Activated CD4-positive, alpha-beta T cell treated with anti-CD3 and anti-CD28 coated beads for 36 hours (primary cell): ENCODE measurements at regions not wholly inside any gene's neighbourhood (a gene's known extent, or its start where the extent isn't known, plus 50 kb on each side); places are given as distances from the start of the nearest gene placed in this dataset.

ENCODE experiments used
- ATAC-seq: fragments of 200-7000 bp; cut with Tn5 transposase; one replicate; pipeline ENCODE4 v1.10.0; 2021; ENCODE audit warnings: mild to moderate bottlenecking, moderate library complexity
- CTCF ChIA-PET: fragments of 350-600 bp; sonication (Branson Sonifier 250); formaldehyde crosslinking; loops from one replicate; lab custom pipeline; 2021; ENCODE audit warnings: antibody characterized with exemption; lab: Charles Lee
- POLR2A ChIA-PET: fragments of 350-600 bp; sonication (Branson Sonifier 250); formaldehyde crosslinking; loops from one replicate; lab custom pipeline; 2021; ENCODE audit warnings: antibody characterized with exemption, inconsistent platforms; lab: Charles Lee
- DNase-seq: peaks from one replicate; pipeline ENCODE4 v3.0.0-alpha.2; 2020
- H3K27ac Mint-ChIP-seq: one replicate; pipeline ENCODE4 v1.8.0; 2021; ENCODE audit warnings: mixed read lengths
- H3K27me3 Mint-ChIP-seq: one replicate; pipeline ENCODE4 v1.8.0; 2021; ENCODE audit warnings: mixed read lengths
- H3K36me3 Mint-ChIP-seq: one replicate; pipeline ENCODE4 v1.8.0; 2021; ENCODE audit warnings: low read depth, mixed read lengths
- H3K4me1 Mint-ChIP-seq: one replicate; pipeline ENCODE4 v1.8.0; 2021; ENCODE audit warnings: mixed read lengths
- H3K4me3 Mint-ChIP-seq: one replicate; pipeline ENCODE4 v1.8.0; 2021; ENCODE audit warnings: mild to moderate bottlenecking, moderate library complexity, mixed read lengths
- H3K9me3 Mint-ChIP-seq: one replicate; pipeline ENCODE4 v1.8.0; 2021; ENCODE audit warnings: low read depth, mixed read lengths
- intact Hi-C, 2 experiments: fragments of 100-400 bp; cut with DNase I in 1 of 2; cut with micrococcal nuclease in 1 of 2; formaldehyde crosslinking; loops; one replicate each; pipeline versions ENCODE4 v1.14.2 to v1.15.1; 2022 to 2024; cut with DNase I, micrococcal nuclease

- Mint-ChIP-seq H3K4me1 (no peaks in the 10 kb centered on the region), H3K4me3 (no peak overlapping the region), H3K27ac (no peak overlapping the region), H3K36me3 (no peaks in the 10 kb centered on the region), H3K9me3 (no peaks in the 10 kb centered on the region), H3K27me3 (peaks cover 20% of the 10 kb centered on the region)
- ATAC-seq (no peak), DNase-seq (no peak)
- ChIA-PET CTCF (interaction anchor here (0.6 to 0.8 kb wide), 2 partner anchors 11 to 27 kb away, joined by 3 read pairs; no protein-coding TSS in a partner anchor), POLR2A (no interaction called here)
- intact Hi-C loops = no loop called here
Measured at GRCh38 chr16:6484935-6485334, 847.7 kb upstream of the RBFOX1 start.

GRCh38 chr16:6484081-6484480, 848.6 kb upstream of the RBFOX1 start:
- ChIA-PET CTCF (no interaction called here), POLR2A (no interaction called here)
- no peaks in the 10 kb centered on the region for H3K36me3 Mint-ChIP-seq
- ATAC-seq (no peak), DNase-seq (no peak)
- no peak overlapping the region for H3K4me3 Mint-ChIP-seq
- no peak overlapping the region for H3K27ac Mint-ChIP-seq
- intact Hi-C loops = no loop called here
- peaks cover under 1% of the 10 kb centered on the region for H3K9me3 Mint-ChIP-seq
- H3K27me3 Mint-ChIP-seq = peaks cover 20% of the 10 kb centered on the region
- no peaks in the 10 kb centered on the region for H3K4me1 Mint-ChIP-seq

GRCh38 chr16:6483469-6484033, 849.1 kb upstream of the RBFOX1 start:
- DNase-seq = no peak
- Mint-ChIP-seq H3K27me3 (peaks cover 20% of the 10 kb centered on the region), H3K4me3 (no peak overlapping the region), H3K36me3 (no peaks in the 10 kb centered on the region), H3K4me1 (no peaks in the 10 kb centered on the region), H3K27ac (no peak overlapping the region), H3K9me3 (peaks cover 2% of the 10 kb centered on the region)
- no peak for ATAC-seq
- ChIA-PET POLR2A (no interaction called here), CTCF (no interaction called here)
- intact Hi-C loops = no loop called here

DNA sequence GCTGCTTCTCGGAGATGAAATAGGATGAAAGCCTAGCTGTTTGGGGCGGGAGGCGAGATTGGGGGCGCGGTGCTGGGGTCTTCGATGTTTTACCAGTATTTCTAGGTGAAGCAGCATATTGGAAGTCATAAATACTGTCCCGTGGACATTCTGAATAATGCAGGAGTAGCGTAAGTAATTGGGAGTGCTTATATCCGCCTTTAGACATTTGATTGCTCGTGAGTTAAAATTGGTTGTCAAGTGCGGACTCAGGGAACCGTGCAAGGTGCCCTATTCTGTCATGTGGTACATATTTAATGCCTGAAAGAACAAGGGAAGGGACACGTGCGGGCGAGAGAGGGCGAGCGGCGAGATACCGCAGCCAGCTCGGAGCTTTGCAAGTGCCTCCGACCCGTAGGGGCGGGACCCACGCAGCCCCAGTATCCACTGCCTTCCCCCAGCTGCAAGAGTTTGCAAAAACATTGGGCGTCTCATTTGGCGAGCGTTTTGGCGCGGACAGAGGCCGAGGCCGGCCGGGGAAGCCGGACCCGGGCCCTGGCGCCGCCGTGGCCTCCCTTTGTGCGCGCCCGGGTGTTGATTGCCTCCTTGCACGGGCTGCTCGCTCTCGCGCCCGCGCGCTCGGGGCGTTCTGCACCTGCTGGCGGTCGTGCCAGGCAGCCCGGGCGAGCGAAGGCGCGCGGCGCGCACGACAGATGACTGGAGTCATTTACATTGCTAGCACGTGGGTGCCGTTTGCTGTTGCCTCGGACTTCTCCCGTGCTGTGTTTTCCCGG, 849.8 kb upstream of the RBFOX1 start:
- DNase-seq = no peak
- no peak for ATAC-seq
- no peaks in the 10 kb centered on the region for H3K36me3 Mint-ChIP-seq
- H3K9me3 Mint-ChIP-seq = peaks cover 2% of the 10 kb centered on the region
- no peak overlapping the region for H3K27ac Mint-ChIP-seq
- POLR2A ChIA-PET = no interaction called here
- CTCF ChIA-PET = no interaction called here
- H3K4me3 Mint-ChIP-seq = no peak overlapping the region
- peaks cover 20% of the 10 kb centered on the region for H3K27me3 Mint-ChIP-seq
- intact Hi-C loops = no loop called here
- no peaks in the 10 kb centered on the region for H3K4me1 Mint-ChIP-seq

DNA sequence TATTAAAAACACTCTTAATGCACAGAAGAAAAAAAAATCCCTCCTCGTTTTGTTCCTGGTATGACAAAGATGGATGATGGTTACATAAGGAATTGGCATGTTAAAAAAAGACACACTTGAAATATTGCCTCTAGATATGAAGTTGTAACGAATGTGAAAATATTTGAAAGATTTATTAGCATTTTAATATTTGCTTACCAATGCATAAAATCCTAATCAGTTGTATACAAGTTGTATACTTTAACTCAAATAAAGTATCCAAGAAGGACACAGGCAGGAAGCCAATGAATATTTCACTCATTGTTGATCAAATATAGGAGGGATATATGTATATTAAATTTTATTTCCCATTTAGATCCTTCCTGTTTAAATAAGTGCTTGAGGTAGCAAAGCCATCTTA, 850.8 kb upstream of the RBFOX1 start:
- no peak overlapping the region for H3K4me3 Mint-ChIP-seq
- H3K36me3 Mint-ChIP-seq = no peaks in the 10 kb centered on the region
- H3K27me3 Mint-ChIP-seq = peaks cover 20% of the 10 kb centered on the region
- ChIA-PET CTCF (no interaction called here), POLR2A (no interaction called here)
- H3K4me1 Mint-ChIP-seq = no peaks in the 10 kb centered on the region
- ATAC-seq (no peak), DNase-seq (no peak)
- H3K27ac Mint-ChIP-seq = no peak overlapping the region
- peaks cover 2% of the 10 kb centered on the region for H3K9me3 Mint-ChIP-seq
- intact Hi-C loops = no loop called here

DNA sequence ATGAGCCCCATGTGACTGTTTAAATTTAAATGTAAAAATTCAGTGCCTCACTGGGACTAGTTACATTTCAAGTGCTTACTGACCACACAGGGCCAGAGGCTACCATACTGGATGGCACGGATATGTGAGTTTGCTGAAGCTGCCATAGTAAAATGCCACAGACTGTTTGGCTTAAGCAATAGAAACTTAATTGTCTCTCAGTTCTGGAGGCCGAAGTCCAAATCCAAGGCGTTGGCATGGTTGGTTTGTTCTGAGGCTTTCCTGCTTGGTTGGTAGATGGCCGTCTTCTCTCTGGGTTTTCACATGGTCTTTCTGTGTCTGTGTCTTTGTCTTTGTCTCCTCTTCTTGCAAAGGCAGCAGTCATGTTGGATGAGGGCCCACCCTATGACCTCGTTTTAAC, 878.9 kb upstream of the RBFOX1 start:
- ATAC-seq (no peak), DNase-seq (no peak)
- ChIA-PET POLR2A (no interaction called here), CTCF (no interaction called here)
- Mint-ChIP-seq H3K9me3 (peaks cover 18% of the 10 kb centered on the region), H3K4me3 (no peak overlapping the region), H3K27ac (no peak overlapping the region), H3K4me1 (no peaks in the 10 kb centered on the region), H3K27me3 (no peaks in the 10 kb centered on the region), H3K36me3 (no peaks in the 10 kb centered on the region)
- intact Hi-C loops = no loop called here

DNA sequence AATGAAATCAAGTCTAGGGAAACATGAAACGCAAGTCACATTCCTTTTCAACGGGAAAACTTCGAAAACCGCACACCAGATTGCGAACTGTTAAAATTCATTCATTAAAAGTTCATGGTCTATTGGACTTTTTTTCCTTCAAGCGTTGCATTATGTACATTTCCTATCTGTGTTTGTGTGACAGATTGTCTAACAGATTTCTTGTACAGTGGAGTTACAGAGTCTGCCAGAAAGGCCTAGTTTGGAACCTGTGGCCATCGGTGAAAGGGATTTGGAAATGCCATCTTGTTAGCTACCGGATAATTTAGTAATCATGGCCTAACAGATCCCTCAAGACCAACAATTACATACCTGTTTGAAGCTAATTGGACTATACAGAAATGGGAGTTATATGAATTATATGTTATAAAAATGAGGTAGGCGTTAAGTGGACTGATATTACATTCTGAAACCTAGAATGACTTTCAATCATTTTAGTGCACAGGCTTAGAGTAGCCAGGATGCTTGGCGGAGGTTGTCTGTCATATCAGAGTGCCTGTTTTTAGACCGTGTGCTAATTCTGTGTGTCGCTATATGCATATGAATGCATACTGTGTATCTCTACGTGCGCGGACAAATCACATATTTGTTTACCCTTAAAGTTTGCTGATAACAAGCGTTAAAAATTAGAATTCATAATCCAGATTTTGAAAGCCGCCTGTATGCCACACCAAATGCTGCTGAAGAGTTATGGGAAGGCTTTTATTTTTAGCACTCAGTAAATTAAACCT, 885.4 kb upstream of the RBFOX1 start:
- Mint-ChIP-seq H3K27ac (no peak overlapping the region), H3K36me3 (no peaks in the 10 kb centered on the region), H3K4me3 (no peak overlapping the region), H3K4me1 (no peaks in the 10 kb centered on the region), H3K27me3 (no peaks in the 10 kb centered on the region), H3K9me3 (peaks cover 20% of the 10 kb centered on the region)
- ATAC-seq (no peak), DNase-seq (no peak)
- ChIA-PET CTCF (no interaction called here), POLR2A (no interaction called here)
- intact Hi-C loops = no loop called here

- H3K27me3 Mint-ChIP-seq = no peaks in the 10 kb centered on the region
- H3K4me3 Mint-ChIP-seq = no peak overlapping the region
- ATAC-seq = no peak
- ChIA-PET POLR2A (no interaction called here), CTCF (no interaction called here)
- no peaks in the 10 kb centered on the region for H3K36me3 Mint-ChIP-seq
- H3K27ac Mint-ChIP-seq = no peak overlapping the region
- no peaks in the 10 kb centered on the region for H3K4me1 Mint-ChIP-seq
- peaks cover 19% of the 10 kb centered on the region for H3K9me3 Mint-ChIP-seq
- no peak for DNase-seq
- intact Hi-C loops = no loop called here
Measured at GRCh38 chr16:6446370-6446769, 886.3 kb upstream of the RBFOX1 start.

DNA sequence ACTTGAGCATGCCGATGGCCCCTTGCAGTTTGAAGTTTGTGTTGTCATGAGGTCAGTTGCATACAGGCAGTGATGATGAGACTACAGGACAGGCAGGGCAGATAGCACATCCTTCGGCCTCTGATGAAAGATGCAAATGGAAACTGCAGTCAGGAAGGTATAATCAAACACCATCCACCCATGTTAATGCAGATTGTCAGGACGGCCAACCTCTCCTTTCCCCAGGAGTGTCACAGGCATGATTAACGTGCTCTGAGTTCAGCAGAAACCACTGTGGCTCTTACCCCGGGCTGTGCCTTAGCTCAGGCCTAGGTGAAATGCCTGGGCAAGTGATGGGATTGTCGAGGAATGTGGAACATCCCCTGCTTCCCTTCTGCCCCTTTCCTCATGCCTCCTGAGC, 893.5 kb upstream of the RBFOX1 start:
- ChIA-PET CTCF (no interaction called here), POLR2A (no interaction called here)
- ATAC-seq (no peak), DNase-seq (no peak)
- Mint-ChIP-seq H3K9me3 (peaks cover 18% of the 10 kb centered on the region), H3K27me3 (no peaks in the 10 kb centered on the region), H3K4me1 (no peaks in the 10 kb centered on the region), H3K27ac (no peak overlapping the region), H3K36me3 (no peaks in the 10 kb centered on the region), H3K4me3 (no peak overlapping the region)
- intact Hi-C loops = no loop called here

DNA sequence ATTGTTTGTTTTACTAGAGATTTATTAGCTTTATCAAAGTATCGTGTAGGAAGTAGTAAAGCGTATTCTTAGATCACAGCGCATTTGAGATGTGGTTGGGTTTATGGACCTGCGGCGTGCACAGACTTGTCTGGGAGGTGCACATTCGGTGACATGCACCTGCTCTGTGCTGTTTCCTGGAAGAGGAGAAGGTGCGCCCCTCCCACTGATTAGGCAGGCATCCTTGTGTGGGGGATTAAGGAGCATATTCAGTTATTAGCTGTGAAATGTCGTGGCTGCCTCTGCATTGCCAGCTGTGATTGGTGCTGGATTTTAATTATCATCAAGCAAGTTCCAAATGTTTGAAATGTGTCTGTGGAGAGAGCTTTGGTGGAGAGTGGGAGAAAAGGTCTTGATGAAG, 903.8 kb upstream of the RBFOX1 start:
- DNase-seq (no peak), ATAC-seq (no peak)
- H3K4me3 Mint-ChIP-seq = no peak overlapping the region
- H3K9me3 Mint-ChIP-seq = peaks cover 6% of the 10 kb centered on the region
- ChIA-PET CTCF (no interaction called here), POLR2A (no interaction called here)
- intact Hi-C loops = no loop called here
- H3K4me1 Mint-ChIP-seq = no peaks in the 10 kb centered on the region
- H3K27me3 Mint-ChIP-seq = no peaks in the 10 kb centered on the region
- no peaks in the 10 kb centered on the region for H3K36me3 Mint-ChIP-seq
- H3K27ac Mint-ChIP-seq = no peak overlapping the region

DNA sequence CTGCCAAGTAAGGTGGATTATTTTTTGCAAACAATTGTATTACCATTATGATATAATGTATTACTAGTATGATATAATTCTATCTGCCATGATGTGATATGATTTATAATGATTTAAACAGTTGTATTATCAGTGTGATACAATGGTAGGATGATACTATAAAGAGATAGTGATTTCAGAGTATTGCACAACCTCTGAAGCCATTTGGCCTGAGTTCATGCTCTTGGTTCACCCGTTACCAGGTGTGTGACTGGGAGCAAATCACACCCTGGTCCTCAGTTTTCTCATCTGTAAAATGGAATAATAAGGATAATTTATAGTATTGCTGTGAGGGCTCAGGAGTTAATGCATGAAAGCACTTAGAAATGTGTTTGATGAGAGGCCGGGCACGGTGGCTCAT, 905.0 kb upstream of the RBFOX1 start:
- CTCF ChIA-PET = no interaction called here
- Mint-ChIP-seq H3K9me3 (peaks cover 7% of the 10 kb centered on the region), H3K27me3 (no peaks in the 10 kb centered on the region), H3K27ac (no peak overlapping the region), H3K4me3 (no peak overlapping the region), H3K36me3 (no peaks in the 10 kb centered on the region), H3K4me1 (no peaks in the 10 kb centered on the region)
- ATAC-seq = no peak
- no peak for DNase-seq
- intact Hi-C loops = no loop called here
- POLR2A ChIA-PET = no interaction called here

- no peaks in the 10 kb centered on the region for H3K36me3 Mint-ChIP-seq
- peaks cover 2% of the 10 kb centered on the region for H3K9me3 Mint-ChIP-seq
- POLR2A ChIA-PET = no interaction called here
- no peak overlapping the region for H3K4me3 Mint-ChIP-seq
- CTCF ChIA-PET = no interaction called here
- ATAC-seq (no peak), DNase-seq (no peak)
- intact Hi-C loops = no loop called here
- H3K4me1 Mint-ChIP-seq = no peaks in the 10 kb centered on the region
- no peaks in the 10 kb centered on the region for H3K27me3 Mint-ChIP-seq
- no peak overlapping the region for H3K27ac Mint-ChIP-seq
Measured at GRCh38 chr16:6407596-6407995, 925.0 kb upstream of the RBFOX1 start.
